ENCODE measurements at regions not wholly inside any gene's neighbourhood (a gene's known extent, or its start where the extent isn't known, plus 50 kb on each side); places are given as distances from the start of the nearest gene placed in this dataset.

DNA sequence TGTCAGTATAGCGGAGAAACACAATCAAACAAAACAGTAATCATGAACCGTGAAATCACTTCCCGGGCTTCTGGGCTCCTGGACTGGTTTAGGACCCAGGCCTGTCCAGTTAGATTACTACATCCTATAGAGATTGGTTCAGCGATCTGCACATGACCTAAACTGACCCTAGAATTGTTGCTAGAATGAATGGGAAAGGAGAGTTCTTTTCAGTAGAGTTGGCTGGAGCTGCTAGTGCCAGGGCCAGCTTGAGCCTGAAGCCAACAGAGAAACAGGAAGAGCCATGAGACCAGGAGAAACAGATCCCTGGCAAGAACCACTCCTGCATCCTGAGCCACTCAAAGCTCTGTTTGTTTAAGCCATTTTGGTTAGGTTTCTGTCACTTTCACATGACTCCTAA lies 474.3 kb upstream of the C1orf87 start:
- Mint-ChIP-seq H3K36me3 (ENCODE audit: low read depth) (no peaks in the 10 kb centered on the region), H3K4me1 (no peaks in the 10 kb centered on the region), H3K4me3 (no peak overlapping the region), H3K27me3 (ENCODE audit: insufficient read depth) (no peaks in the 10 kb centered on the region), H3K27ac (no peak overlapping the region), H3K9me3 (no peaks in the 10 kb centered on the region)
- H3K4me1 ChIP-seq (ENCODE audit: control insufficient read depth, insufficient read depth, low read length) = no peaks in the 10 kb centered on the region
- no peak for DNase-seq
- no peak overlapping the region for H3K27ac ChIP-seq (ENCODE audit: low read depth, low read length)
- no peaks in the 10 kb centered on the region for H3K9me3 ChIP-seq (ENCODE audit: control insufficient read depth, low read length)
- TF ChIP-seq CTCF (conservative IDR thresholded peaks at IDR 0.05) = no peak
- no peak overlapping the region for H3K9ac ChIP-seq (ENCODE audit: extremely low read depth, low read length, poor library complexity, severe bottlenecking)
- 92 to 100% methylated on average over 3 to 4 of the region's 4 CpGs for WGBS, 2 experiments (ENCODE audit: insufficient coverage in 1 of 2, insufficient read length in 1 of 2)
- H3K27me3 ChIP-seq (ENCODE audit: control insufficient read depth, insufficient read depth, low read length, poor library complexity, severe bottlenecking) = no peaks in the 10 kb centered on the region
- no peaks in the 10 kb centered on the region for H3K36me3 ChIP-seq (ENCODE audit: control insufficient read depth, insufficient read depth, low read length)
- H3K4me3 ChIP-seq (ENCODE audit: low read length) = no peak overlapping the region

- Mint-ChIP-seq H3K4me3 (no peak overlapping the region), H3K9me3 (peaks cover 13% of the 10 kb centered on the region), H3K4me1 (peaks cover 10% of the 10 kb centered on the region), H3K36me3 (ENCODE audit: low read depth) (no peaks in the 10 kb centered on the region), H3K27me3 (ENCODE audit: insufficient read depth) (no peaks in the 10 kb centered on the region), H3K27ac (no peak overlapping the region)
- Histone ChIP-seq H3K4me1 (ENCODE audit: control insufficient read depth, insufficient read depth, low read length) (no peaks in the 10 kb centered on the region), H3K4me3 (ENCODE audit: low read length) (no peak overlapping the region), H3K27ac (ENCODE audit: low read depth, low read length) (no peak overlapping the region), H3K9me3 (ENCODE audit: control insufficient read depth, low read length) (peaks cover 9% of the 10 kb centered on the region), H3K36me3 (ENCODE audit: control insufficient read depth, insufficient read depth, low read length) (no peaks in the 10 kb centered on the region), H3K27me3 (ENCODE audit: control insufficient read depth, insufficient read depth, low read length, poor library complexity, severe bottlenecking) (no peaks in the 10 kb centered on the region), H3K9ac (ENCODE audit: extremely low read depth, low read length, poor library complexity, severe bottlenecking) (no peak overlapping the region)
- WGBS, 2 experiments (ENCODE audit: insufficient coverage in 1 of 2, insufficient read length in 1 of 2) = 93 to 100% methylated on average over 1 to 2 of the region's 2 CpGs
- TF ChIP-seq CTCF (conservative IDR thresholded peaks at IDR 0.05) = no peak
- DNase-seq = no peak
Observed at GRCh38 chr1:60541831-60542532, 468.4 kb upstream of the C1orf87 start.

DNA sequence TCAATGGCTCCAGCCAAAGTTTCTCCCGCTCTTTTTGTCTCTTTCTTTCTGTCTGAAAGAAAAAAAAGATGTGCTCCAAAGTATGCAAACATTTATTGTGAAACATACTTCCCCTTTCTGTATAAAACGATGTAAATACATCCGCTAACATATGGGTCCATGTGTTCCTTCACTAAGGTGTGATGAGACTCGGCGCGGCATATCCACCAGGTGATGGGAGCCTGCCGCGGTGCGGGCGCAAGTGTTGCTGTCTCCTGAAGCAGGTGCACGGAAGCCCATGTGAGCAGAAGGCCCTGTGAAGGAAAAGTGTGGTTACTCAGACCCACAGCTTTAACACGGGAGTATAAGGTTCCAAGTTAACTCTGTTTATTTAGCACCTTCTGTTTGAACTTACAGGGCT lies 466.6 kb upstream of the C1orf87 start:
- no peaks in the 10 kb centered on the region for H3K4me1 ChIP-seq (ENCODE audit: control insufficient read depth, insufficient read depth, low read length)
- no peaks in the 10 kb centered on the region for H3K36me3 ChIP-seq (ENCODE audit: control insufficient read depth, insufficient read depth, low read length)
- H3K27ac ChIP-seq (ENCODE audit: low read depth, low read length) = no peak overlapping the region
- no peak for TF ChIP-seq CTCF (conservative IDR thresholded peaks at IDR 0.05)
- 96% methylated on average over 12 of the region's 12 CpGs for WGBS, 2 experiments (ENCODE audit: insufficient coverage in 1 of 2, insufficient read length in 1 of 2)
- Mint-ChIP-seq H3K4me1 (peaks cover 10% of the 10 kb centered on the region), H3K27ac (no peak overlapping the region), H3K4me3 (no peak overlapping the region), H3K36me3 (ENCODE audit: low read depth) (no peaks in the 10 kb centered on the region), H3K9me3 (peaks cover 13% of the 10 kb centered on the region), H3K27me3 (ENCODE audit: insufficient read depth) (no peaks in the 10 kb centered on the region)
- DNase-seq = no peak
- no peak overlapping the region for H3K9ac ChIP-seq (ENCODE audit: extremely low read depth, low read length, poor library complexity, severe bottlenecking)
- no peaks in the 10 kb centered on the region for H3K27me3 ChIP-seq (ENCODE audit: control insufficient read depth, insufficient read depth, low read length, poor library complexity, severe bottlenecking)
- peaks cover 9% of the 10 kb centered on the region for H3K9me3 ChIP-seq (ENCODE audit: control insufficient read depth, low read length)
- no peak overlapping the region for H3K4me3 ChIP-seq (ENCODE audit: low read length)
